ENCODE measurements at regions not wholly inside any gene's neighbourhood (a gene's known extent, or its start where the extent isn't known, plus 50 kb on each side); places are given as distances from the start of the nearest gene placed in this dataset.

GRCh38 chr7:80288175-80289122 lies 153.8 kb downstream of the GNAI1 start:
- no peak for DNase-seq

- DNase-seq: no peak
Observed at GRCh38 chr7:80287400-80288174, 153.0 kb downstream of the GNAI1 start.

GRCh38 chr7:80286611-80287010 lies 152.0 kb downstream of the GNAI1 start:
- no peak for DNase-seq

- no peak for DNase-seq
Observed at GRCh38 chr7:80284855-80285254, 150.2 kb downstream of the GNAI1 start.

- no peak for DNase-seq
Observed at GRCh38 chr7:80279760-80280159, 145.1 kb downstream of the GNAI1 start.

GRCh38 chr7:80278737-80279136 lies 144.1 kb downstream of the GNAI1 start:
- DNase-seq: no peak

GRCh38 chr7:80277434-80278427 lies 143.1 kb downstream of the GNAI1 start:
- peak; percentile 53 for DNase-seq
